ENCODE measurements at regions not wholly inside any gene's neighbourhood (a gene's known extent, or its start where the extent isn't known, plus 50 kb on each side); places are given as distances from the start of the nearest gene placed in this dataset.
A peak's percentile ranks its signal among the peaks of the same experiment; 100 is the strongest.

GRCh38 chr2:107548216-107548615, 278.5 kb upstream of the RGPD4 start:
- Histone ChIP-seq H3K79me2 (ENCODE audit: insufficient read depth, low read length) (no peaks in the 10 kb centered on the region), H3K27me3 (ENCODE audit: insufficient read depth, low read length) (no peaks in the 10 kb centered on the region; the same call in 1 of the 2 replicates), H2BK20ac (ENCODE audit: low read depth, low read length, poor library complexity, severe bottlenecking) (no peak overlapping the region), H2AFZ (ENCODE audit: low read length) (no peak overlapping the region), H4K20me1 (ENCODE audit: control insufficient read depth, insufficient read depth, insufficient read length) (no peaks in the 10 kb centered on the region), H4K91ac (ENCODE audit: insufficient read length, low read depth, low read length) (no peak overlapping the region), H3K23me2 (ENCODE audit: insufficient read length, low read depth, low read length, poor library complexity, severe bottlenecking) (no peaks in the 10 kb centered on the region), H3K4me2 (ENCODE audit: insufficient read depth, insufficient read length, low read length) (no peak overlapping the region), H3K79me1 (ENCODE audit: insufficient read depth, low read depth, low read length, poor library complexity, severe bottlenecking) (no peaks in the 10 kb centered on the region), H2BK12ac (ENCODE audit: insufficient read length, low read depth, low read length) (no peak overlapping the region), H3K14ac (ENCODE audit: insufficient read depth, low read length) (no peak overlapping the region), H3T11ph (ENCODE audit: low read length) (no peak overlapping the region), H3K4me1 (ENCODE audit: insufficient read depth, low read length) (no peaks in the 10 kb centered on the region), H4K5ac (ENCODE audit: insufficient read length, low read depth, low read length) (no peak overlapping the region), H3K56ac (ENCODE audit: insufficient read length, low read depth, low read length) (no peak overlapping the region), H3K23ac (ENCODE audit: insufficient read length, low read depth, low read length) (no peak overlapping the region), H3K9ac (ENCODE audit: extremely low read depth, insufficient read length, low read length) (no peak overlapping the region), H2BK15ac (ENCODE audit: low read depth, low read length) (no peak overlapping the region), H3K4ac (ENCODE audit: low read depth, low read length) (no peak overlapping the region), H3K27ac (ENCODE audit: insufficient read length, low read depth, low read length) (no peak overlapping the region), H3K18ac (ENCODE audit: insufficient read length, low read depth, low read length) (no peak overlapping the region), H2BK120ac (ENCODE audit: low read depth, low read length, poor library complexity, severe bottlenecking) (no peak overlapping the region), H4K8ac (replicated peaks; ENCODE audit: insufficient read length, low read depth, low read length) (no peak overlapping the region), H2BK5ac (ENCODE audit: insufficient read length, low read length) (no peak overlapping the region), H3K9me3 (ENCODE audit: control insufficient read depth, low read depth, low read length) (no peaks in the 10 kb centered on the region), H2AK5ac (ENCODE audit: insufficient read length, low read length) (no peak overlapping the region)
- Mint-ChIP-seq H3K4me3 (no peak overlapping the region), H3K4me1 (peaks cover 0 to under 1% of the 10 kb centered on the region in 2 experiments; a peak in 2 of 4 replicates), H3K36me3 (ENCODE audit: insufficient read depth in 1 of 3, low read depth in 3 of 3) (no peaks in the 10 kb centered on the region), H3K9me3 (no peaks in the 10 kb centered on the region), H3K27ac (peak overlapping the region in 1 of 3 experiments; percentile 34; a peak in 1 of 7 replicates), H3K27me3 (ENCODE audit: low read depth) (no peaks in the 10 kb centered on the region)
- DNase-seq: no peak
- no CpG with 5 or more reads among the region's 1 CpG for WGBS (ENCODE audit: extremely low coverage, insufficient read length, low lambda C conversion rate)
- TF ChIP-seq, protein P1, sequence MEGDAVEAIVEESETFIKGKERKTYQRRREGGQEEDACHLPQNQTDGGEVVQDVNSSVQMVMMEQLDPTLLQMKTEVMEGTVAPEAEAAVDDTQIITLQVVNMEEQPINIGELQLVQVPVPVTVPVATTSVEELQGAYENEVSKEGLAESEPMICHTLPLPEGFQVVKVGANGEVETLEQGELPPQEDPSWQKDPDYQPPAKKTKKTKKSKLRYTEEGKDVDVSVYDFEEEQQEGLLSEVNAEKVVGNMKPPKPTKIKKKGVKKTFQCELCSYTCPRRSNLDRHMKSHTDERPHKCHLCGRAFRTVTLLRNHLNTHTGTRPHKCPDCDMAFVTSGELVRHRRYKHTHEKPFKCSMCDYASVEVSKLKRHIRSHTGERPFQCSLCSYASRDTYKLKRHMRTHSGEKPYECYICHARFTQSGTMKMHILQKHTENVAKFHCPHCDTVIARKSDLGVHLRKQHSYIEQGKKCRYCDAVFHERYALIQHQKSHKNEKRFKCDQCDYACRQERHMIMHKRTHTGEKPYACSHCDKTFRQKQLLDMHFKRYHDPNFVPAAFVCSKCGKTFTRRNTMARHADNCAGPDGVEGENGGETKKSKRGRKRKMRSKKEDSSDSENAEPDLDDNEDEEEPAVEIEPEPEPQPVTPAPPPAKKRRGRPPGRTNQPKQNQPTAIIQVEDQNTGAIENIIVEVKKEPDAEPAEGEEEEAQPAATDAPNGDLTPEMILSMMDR (conservative IDR thresholded peaks at IDR 0.05): no peak

Data from H9 (cell line).